HG03342 (cell line): ENCODE measurements at regions not wholly inside any gene's neighbourhood (a gene's known extent, or its start where the extent isn't known, plus 50 kb on each side); places are given as distances from the start of the nearest gene placed in this dataset.

Experiments used
- ATAC-seq: cut with Tn5 transposase; IDR thresholded peaks from one replicate; pipeline ENCODE4 v1.9.1; 2021; ENCODE audit warnings: mild to moderate bottlenecking, moderate library complexity; ENCODE audit not compliant: unreplicated experiment

- no peak for ATAC-seq
These were observed 82.2 kb downstream of the EPDR1 start for GRCh38 chr7:38002689-38003088.

DNA sequence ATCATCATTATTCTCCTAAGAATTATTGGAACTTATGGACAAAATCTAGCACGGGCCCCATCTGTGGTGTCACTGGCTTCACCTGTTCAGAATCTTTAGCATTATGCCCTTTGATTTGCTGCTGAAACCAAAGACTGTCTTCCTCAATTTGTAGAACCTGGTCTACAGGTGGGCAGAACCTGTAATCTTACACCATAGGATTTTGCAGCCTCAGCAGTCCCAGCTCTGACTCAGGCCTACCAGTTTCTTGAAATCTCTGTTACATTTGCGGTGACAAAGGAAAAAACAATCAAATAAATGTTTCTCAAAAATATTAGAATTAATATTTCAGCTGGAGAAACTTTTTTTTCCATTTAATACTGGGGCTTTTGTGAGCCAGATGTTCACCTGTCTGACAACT, 86.1 kb downstream of the EPDR1 start:
- ATAC-seq: no peak

GRCh38 chr7:38007096-38007495, 86.7 kb downstream of the EPDR1 start:
- ATAC-seq: no peak

DNA sequence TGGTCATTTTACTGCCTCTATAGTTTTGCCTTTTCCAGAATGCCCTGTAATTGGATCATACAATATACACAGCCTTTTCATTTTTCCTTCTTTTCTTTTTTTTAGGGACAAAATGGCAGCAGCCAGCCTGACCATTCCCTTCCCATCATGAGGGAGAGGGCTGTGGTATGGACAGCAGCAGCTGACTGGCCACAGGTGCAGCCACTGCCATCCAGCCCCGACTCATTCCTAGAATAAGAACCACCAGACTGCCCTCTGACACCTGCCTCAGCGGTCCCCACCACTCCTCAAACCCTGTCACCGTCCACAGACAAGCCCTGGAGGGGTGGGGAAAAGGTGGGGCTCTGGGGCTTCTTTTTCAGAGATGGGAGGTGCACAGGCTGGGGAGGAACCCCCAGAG, 92.8 kb downstream of the EPDR1 start:
- ATAC-seq: no peak

DNA sequence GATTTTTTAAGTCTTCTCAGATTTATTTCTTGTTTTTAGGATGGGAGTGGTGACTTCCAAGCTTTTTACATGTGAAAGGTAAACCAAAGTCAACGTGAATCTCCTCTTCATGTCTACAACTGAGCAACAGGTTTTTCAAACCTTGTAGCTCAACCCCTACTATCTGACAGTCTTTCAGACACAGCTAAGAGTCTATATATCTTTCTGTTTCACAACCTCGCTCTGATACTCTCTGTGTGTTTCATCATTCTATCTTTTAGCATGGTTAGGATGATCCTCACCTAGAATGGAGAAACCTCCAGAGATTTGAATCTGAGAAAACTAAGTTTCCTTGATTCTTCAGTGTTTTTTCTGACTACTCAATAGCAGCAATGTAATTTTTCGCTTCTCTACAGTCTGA, 96.1 kb downstream of the EPDR1 start:
- no peak for ATAC-seq

GRCh38 chr7:38017320-38017719, 96.9 kb downstream of the EPDR1 start:
- no peak for ATAC-seq

GRCh38 chr7:38020121-38020785, 99.8 kb downstream of the EPDR1 start:
- no peak for ATAC-seq

DNA sequence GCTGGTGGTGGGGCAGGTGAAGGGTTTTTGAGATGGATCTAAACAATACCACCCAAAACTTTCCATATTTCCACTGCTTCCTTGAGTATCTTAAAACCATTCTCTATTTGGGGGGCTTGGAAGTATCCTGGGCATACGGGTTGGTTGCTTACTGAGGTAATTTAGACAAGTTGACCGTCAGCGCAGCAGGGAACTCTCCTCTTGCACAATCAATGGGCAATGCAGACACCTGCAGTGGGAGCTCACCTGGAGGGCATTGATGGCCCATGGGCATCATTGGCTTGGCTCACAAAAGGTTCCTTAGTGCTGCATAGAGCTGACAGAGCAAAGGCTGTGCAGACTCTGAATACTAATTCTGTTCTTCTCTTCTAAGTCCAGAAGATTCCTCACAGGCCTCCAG, 101.5 kb downstream of the EPDR1 start:
- ATAC-seq: no peak

- ATAC-seq: no peak
These were observed 105.4 kb downstream of the EPDR1 start for GRCh38 chr7:38025815-38026214.

DNA sequence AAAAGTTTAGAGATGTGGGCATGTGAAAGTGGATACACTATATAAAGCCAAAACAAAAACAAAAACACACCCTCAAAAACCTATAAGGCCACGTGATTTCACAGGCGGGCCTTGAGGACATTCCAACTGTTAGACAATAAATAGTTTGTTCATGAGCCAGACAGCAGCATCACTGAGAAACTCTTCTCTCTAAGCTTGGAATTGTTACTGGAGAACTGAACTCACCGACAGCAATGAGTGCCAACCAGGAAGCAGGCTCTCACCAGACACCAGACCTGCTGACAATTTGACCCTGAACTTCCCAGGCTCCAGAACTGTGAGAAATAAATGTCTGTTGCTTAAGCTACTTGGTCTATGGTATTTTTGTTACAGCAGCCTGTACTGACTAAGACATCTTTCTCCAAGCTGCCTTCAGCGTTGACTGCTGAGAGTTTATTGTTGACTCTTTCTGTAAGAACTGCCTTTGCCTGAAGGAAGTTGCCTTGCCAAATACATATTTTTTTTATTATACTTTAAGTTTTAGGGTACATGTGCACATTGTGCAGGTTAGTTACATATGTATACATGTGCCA, 107.5 kb downstream of the EPDR1 start:
- no peak for ATAC-seq

GRCh38 chr7:38034062-38034908, 113.8 kb downstream of the EPDR1 start:
- ATAC-seq: no peak

GRCh38 chr7:38040831-38041230, 120.4 kb downstream of the EPDR1 start:
- no peak for ATAC-seq

GRCh38 chr7:38049679-38050078, 128.4 kb upstream of the STARD3NL start:
- no peak for ATAC-seq

- no peak for ATAC-seq
These were observed 126.7 kb upstream of the STARD3NL start for GRCh38 chr7:38051311-38051710.

DNA sequence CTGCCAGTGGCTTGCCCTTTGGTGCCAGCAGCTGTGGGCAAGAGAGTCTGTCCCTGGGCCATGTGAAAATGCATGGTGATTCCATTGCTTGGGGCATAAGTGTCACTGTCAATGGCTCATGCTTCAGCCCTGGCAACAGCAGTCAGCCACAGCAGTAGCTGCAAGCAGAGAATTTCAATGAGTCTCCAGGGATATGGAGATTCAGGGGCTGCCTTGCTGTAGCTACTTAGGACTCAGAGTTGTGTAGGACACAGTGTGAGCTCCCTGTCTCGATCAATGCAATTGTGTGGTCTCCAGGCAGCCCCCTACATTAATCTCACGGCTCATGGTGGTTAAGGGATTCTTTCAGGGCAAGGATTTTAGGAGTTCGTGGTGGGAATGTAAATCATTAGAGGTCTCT, 126.3 kb upstream of the STARD3NL start:
- ATAC-seq: no peak

- ATAC-seq: no peak
These were observed 125.3 kb upstream of the STARD3NL start for GRCh38 chr7:38052786-38053185.

- no peak for ATAC-seq
These were observed 123.8 kb upstream of the STARD3NL start for GRCh38 chr7:38054199-38054598.

- ATAC-seq: no peak
These were observed 120.2 kb upstream of the STARD3NL start for GRCh38 chr7:38057829-38058228.

DNA sequence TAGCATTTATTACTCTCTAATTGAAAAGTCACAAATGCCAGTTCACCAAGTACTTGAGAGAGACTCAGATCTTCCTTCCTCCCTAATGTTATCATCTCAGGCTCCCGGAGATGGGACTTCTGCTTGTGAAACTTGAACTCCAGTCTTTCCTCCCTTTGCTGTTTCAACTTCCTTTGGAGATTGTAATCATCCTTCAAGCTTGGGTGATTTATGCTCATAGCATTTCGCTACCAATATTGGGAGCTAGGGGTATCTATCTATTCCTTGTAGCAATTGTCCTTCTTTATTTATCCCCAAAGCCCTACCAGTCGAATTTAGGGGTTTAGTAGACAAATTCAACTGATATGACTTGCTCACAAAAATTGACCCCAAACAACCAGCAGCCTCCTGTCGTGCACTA, 117.9 kb upstream of the STARD3NL start:
- no peak for ATAC-seq

DNA sequence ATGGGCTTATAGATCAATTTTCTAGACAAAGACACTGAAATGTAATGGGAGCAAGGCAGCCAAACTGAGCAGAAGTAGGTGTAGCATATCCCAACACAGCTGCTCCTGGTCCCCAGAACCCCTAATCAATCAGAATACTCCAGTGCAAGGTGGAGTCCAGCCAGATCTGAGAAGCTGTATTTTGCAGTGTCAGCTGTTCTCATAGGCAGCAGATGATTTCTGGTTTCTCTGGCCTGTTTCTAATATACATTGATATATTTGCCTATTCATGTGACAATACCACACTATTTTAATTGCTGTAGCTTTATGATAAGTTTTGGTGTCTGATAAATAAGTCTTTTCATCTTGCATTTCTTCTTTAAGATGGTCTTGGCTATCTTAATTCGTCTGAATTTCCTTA, 117.4 kb upstream of the STARD3NL start:
- no peak for ATAC-seq

DNA sequence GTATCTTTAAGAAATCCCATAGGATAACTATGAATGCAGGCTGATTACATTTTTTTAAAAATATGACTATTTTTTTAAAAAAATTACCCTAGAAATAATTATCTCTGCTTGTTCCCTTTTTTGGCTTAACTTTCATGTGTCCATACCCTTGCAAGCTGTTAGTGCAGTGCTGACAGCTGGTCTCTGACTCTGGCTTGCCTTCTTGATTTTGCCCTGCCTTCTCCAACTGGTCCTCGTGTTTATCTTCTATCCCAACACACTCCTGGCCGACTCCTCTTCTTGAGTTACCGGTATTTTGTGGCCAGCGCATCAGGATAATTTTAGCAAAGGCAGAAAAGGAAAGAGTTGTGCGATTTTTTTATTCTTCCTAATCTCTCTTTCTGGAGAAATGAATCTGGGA, 111.7 kb upstream of the STARD3NL start:
- ATAC-seq: no peak

- ATAC-seq: no peak
These were observed 109.6 kb upstream of the STARD3NL start for GRCh38 chr7:38068461-38068860.
